Colonic mucosa (tissue), 4 donors: ENCODE measurements at regions not wholly inside any gene's neighbourhood (a gene's known extent, or its start where the extent isn't known, plus 50 kb on each side); places are given as distances from the start of the nearest gene placed in this dataset.

Experiments
- DNase-seq: peaks from one replicate; pipeline ENCODE4 v3.0.0-alpha.2; 2020
- H3K27ac ChIP-seq: fragments of 200-600 bp; one replicate; pipeline ENCODE4 v1.8.0; 2021
- H3K27me3 ChIP-seq: fragments of 200-600 bp; one replicate; pipeline ENCODE4 v1.8.0; 2021
- H3K36me3 ChIP-seq: fragments of 200-600 bp; one replicate; pipeline ENCODE4 v1.8.0; 2021
- H3K4me1 ChIP-seq: fragments of 200-600 bp; one replicate; pipeline ENCODE4 v1.8.0; 2021; ENCODE audit warnings: mild to moderate bottlenecking
- H3K4me3 ChIP-seq: fragments of 200-600 bp; one replicate; pipeline ENCODE4 v1.8.0; 2021
- H3K9ac ChIP-seq, 2 donors: one replicate each; pipeline ENCODE4 v1.7.0; 2013; ENCODE audit warnings: control low read depth in 2 of 2, low read depth in 2 of 2, low read length in 2 of 2
- H3K9me3 ChIP-seq: fragments of 200-600 bp; one replicate; pipeline ENCODE4 v1.8.0; 2021
- CTCF ChIP-seq: fragments of 200-600 bp; IDR thresholded peaks from one replicate; pipeline ENCODE4 v1.8.0; 2022; ENCODE audit warnings: antibody characterized with exemption, mild to moderate bottlenecking
- intact Hi-C: fragments of 100-400 bp; cut with DNase I; formaldehyde crosslinking; loops from one replicate; pipeline ENCODE4 v1.14.1; 2022
- donor health status: healthy.
- donor health status: DM: no; HTN: no; CAD: no.
- donor health status: DM: no; HTN: no; CAD: no.

GRCh38 chr14:46058964-46059563 is 592.5 kb downstream of the RPL10L start:
- H3K9me3 ChIP-seq, result no peaks in the 10 kb centered on the region
- intact Hi-C loops, result no loop called here
- H3K27ac ChIP-seq, result no peak overlapping the region
- no peaks in the 10 kb centered on the region for H3K36me3 ChIP-seq
- no peaks in the 10 kb centered on the region for H3K27me3 ChIP-seq
- no peak for TF ChIP-seq CTCF
- no peak overlapping the region for H3K4me3 ChIP-seq
- no peak for DNase-seq
- H3K9ac ChIP-seq, result no peak overlapping the region
- H3K4me1 ChIP-seq, result no peaks in the 10 kb centered on the region

DNA sequence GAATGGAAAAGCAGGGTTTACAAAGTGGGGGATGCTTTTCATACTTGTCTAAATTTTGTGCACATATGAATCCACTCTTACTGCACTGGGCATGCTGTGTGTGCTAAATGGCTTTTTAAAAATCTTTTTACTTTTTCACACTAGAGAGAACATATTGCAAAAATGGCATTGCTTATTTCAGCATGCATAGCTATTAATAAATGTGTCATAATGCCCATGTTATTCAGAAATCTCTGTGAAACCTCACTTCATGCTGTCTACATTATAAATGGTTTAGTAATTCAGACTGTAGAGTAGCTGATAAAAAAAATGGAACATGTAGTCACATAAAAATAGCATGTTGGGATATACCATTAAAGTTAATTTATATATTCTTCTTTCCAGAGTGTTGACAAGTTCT is 593.8 kb downstream of the RPL10L start:
- Histone ChIP-seq H3K27ac (no peak overlapping the region), H3K36me3 (no peaks in the 10 kb centered on the region), H3K4me3 (no peak overlapping the region), H3K27me3 (no peaks in the 10 kb centered on the region), H3K4me1 (no peaks in the 10 kb centered on the region), H3K9ac (no peak overlapping the region), H3K9me3 (no peaks in the 10 kb centered on the region)
- no peak for DNase-seq
- intact Hi-C loops, result no loop called here
- no peak for TF ChIP-seq CTCF

- H3K27me3 ChIP-seq, result no peaks in the 10 kb centered on the region
- no peak overlapping the region for H3K9ac ChIP-seq
- H3K27ac ChIP-seq, result no peak overlapping the region
- no peaks in the 10 kb centered on the region for H3K36me3 ChIP-seq
- TF ChIP-seq CTCF, result no peak
- DNase-seq, result no peak
- H3K9me3 ChIP-seq, result no peaks in the 10 kb centered on the region
- intact Hi-C loops, result no loop called here
- H3K4me3 ChIP-seq, result no peak overlapping the region
- no peaks in the 10 kb centered on the region for H3K4me1 ChIP-seq
These were observed 597.1 kb downstream of the RPL10L start for GRCh38 chr14:46054526-46054925.

GRCh38 chr14:46053221-46053620 is 598.4 kb downstream of the RPL10L start:
- Histone ChIP-seq H3K4me3 (no peak overlapping the region), H3K36me3 (no peaks in the 10 kb centered on the region), H3K9ac (no peak overlapping the region), H3K9me3 (no peaks in the 10 kb centered on the region), H3K27ac (no peak overlapping the region), H3K27me3 (no peaks in the 10 kb centered on the region), H3K4me1 (no peaks in the 10 kb centered on the region)
- no peak for TF ChIP-seq CTCF
- DNase-seq, result no peak
- intact Hi-C loops, result no loop called here

- no peaks in the 10 kb centered on the region for H3K4me1 ChIP-seq
- DNase-seq, result no peak
- TF ChIP-seq CTCF, result no peak
- no peaks in the 10 kb centered on the region for H3K9me3 ChIP-seq
- no peak overlapping the region for H3K27ac ChIP-seq
- intact Hi-C loops, result no loop called here
- H3K36me3 ChIP-seq, result no peaks in the 10 kb centered on the region
- H3K9ac ChIP-seq, result no peak overlapping the region
- no peak overlapping the region for H3K4me3 ChIP-seq
- H3K27me3 ChIP-seq, result no peaks in the 10 kb centered on the region
These were observed 599.8 kb downstream of the RPL10L start for GRCh38 chr14:46051796-46052195.

- TF ChIP-seq CTCF, result no peak
- no peaks in the 10 kb centered on the region for H3K27me3 ChIP-seq
These were observed 603.5 kb downstream of the RPL10L start for GRCh38 chr14:46048127-46048526.

More at GRCh38 chr14:46048127-46048526, 603.5 kb downstream of the RPL10L start:
- Histone ChIP-seq H3K9ac (no peak overlapping the region), H3K9me3 (no peaks in the 10 kb centered on the region), H3K27ac (no peak overlapping the region), H3K4me3 (no peak overlapping the region), H3K4me1 (no peaks in the 10 kb centered on the region), H3K36me3 (no peaks in the 10 kb centered on the region)
- DNase-seq, result no peak
- intact Hi-C loops, result no loop called here
